SK-N-SH (cell line): ENCODE measurements at regions not wholly inside any gene's neighbourhood (a gene's known extent, or its start where the extent isn't known, plus 50 kb on each side); places are given as distances from the start of the nearest gene placed in this dataset.

ENCODE experiments used
- CTCF ChIA-PET: fragments of 300-600, 350-600 bp; formaldehyde crosslinking; extraction: SDS; loops from one replicate; lab custom pipeline; 2021; lab: Yijun Ruan, JAX
- POLR2A ChIA-PET: fragments of 350-600 bp; sonication (Branson Sonifier 250); formaldehyde crosslinking; extraction: SDS; loops from one replicate; lab custom pipeline; 2020; ENCODE audit warnings: antibody characterized with exemption, inconsistent platforms; lab: Yijun Ruan, JAX
- DNase-seq: peaks from one replicate; pipeline ENCODE4 v3.0.0; 2012
- H2AFZ ChIP-seq: fragments of 200-600 bp; sonication (generic); 2 replicates; pipeline ENCODE4 v1.8.1; 2016; ENCODE audit warnings: antibody characterized with exemption, mild to moderate bottlenecking, low read depth
- H3F3A ChIP-seq: fragments of 200-600 bp; sonication (generic); replicated peaks from 2 replicates; pipeline ENCODE3; 2016; ENCODE audit warnings: antibody characterized with exemption, mild to moderate bottlenecking; ENCODE audit not compliant: insufficient read depth
- H3K27ac ChIP-seq, 2 experiments: fragments of 200-500 bp in 1 of 2; fragments of 200-600 bp in 1 of 2; sonication (Bioruptor generic) in 1 of 2; sonication (generic), shearing (Covaris generic) in 1 of 2; 2 replicates each; pipeline versions ENCODE4 v1.5.1 to v1.6.1; 2014 to 2016; ENCODE audit warnings: low read depth in 2 of 2, inconsistent platforms in 1 of 2, low read length in 1 of 2, mild to moderate bottlenecking in 1 of 2, mixed read lengths in 1 of 2
- H3K27me3 ChIP-seq: fragments of 200-600 bp; sonication (generic), shearing (Covaris generic); 2 replicates; pipeline ENCODE4 v1.6.1; 2016; ENCODE audit warnings: mixed run types; ENCODE audit not compliant: insufficient read depth
- H3K36me3 ChIP-seq, 2 experiments: fragments of 200-500 bp in 1 of 2; fragments of 200-600 bp in 1 of 2; sonication (Bioruptor generic) in 1 of 2; sonication (generic) in 1 of 2; replicated peaks in 1 of 2; 2 replicates each; pipeline versions ENCODE3 to v1.5.1; 2014 to 2016; ENCODE audit warnings: low read length in 1 of 2, mild to moderate bottlenecking in 1 of 2; ENCODE audit not compliant: insufficient read depth in 2 of 2, control insufficient read depth in 1 of 2
- H3K4me1 ChIP-seq, 2 experiments: fragments of 200-500 bp in 1 of 2; fragments of 200-600 bp in 1 of 2; sonication (Bioruptor generic) in 1 of 2; sonication (generic), shearing (Covaris generic) in 1 of 2; 2 replicates each; pipeline versions ENCODE4 v1.5.1 to v1.6.1; 2014 to 2016; ENCODE audit warnings: low read depth in 1 of 2, low read length in 1 of 2, mixed run types in 1 of 2; ENCODE audit not compliant: insufficient read depth in 2 of 2, control insufficient read depth in 1 of 2
- H3K4me2 ChIP-seq: fragments of 200-600 bp; sonication (generic), shearing (Covaris generic); 2 replicates; pipeline ENCODE4 v1.6.1; 2017; ENCODE audit warnings: mixed run types
- H3K4me3 ChIP-seq, 2 experiments: fragments of 200-500 bp in 1 of 2; fragments of 200-600 bp in 1 of 2; sonication (Bioruptor generic) in 1 of 2; sonication (generic), shearing (Covaris generic) in 1 of 2; 2 replicates each; pipeline versions ENCODE4 v1.5.1 to v1.8.1; 2014 to 2016; ENCODE audit warnings: low read depth in 2 of 2, inconsistent platforms in 1 of 2, low read length in 1 of 2, mild to moderate bottlenecking in 1 of 2, mixed read lengths in 1 of 2, moderate library complexity in 1 of 2
- H3K79me2 ChIP-seq: fragments of 200-600 bp; sonication (generic); 2 replicates; pipeline ENCODE4 v1.8.1; 2017; ENCODE audit warnings: mild to moderate bottlenecking; ENCODE audit not compliant: insufficient read depth
- H3K9ac ChIP-seq: fragments of 200-600 bp; sonication (generic); 2 replicates; pipeline ENCODE4 v1.6.1; 2017; ENCODE audit warnings: mixed run types
- H3K9me2 ChIP-seq: fragments of 200-600 bp; sonication (generic); 2 replicates; pipeline ENCODE4 v1.6.1; 2017; ENCODE audit warnings: mixed run types
- H3K9me3 ChIP-seq: fragments of 200-600 bp; sonication (generic); 2 replicates; pipeline ENCODE4 v1.6.1; 2017; ENCODE audit warnings: mixed run types, mild to moderate bottlenecking, moderate library complexity
- H4K20me1 ChIP-seq: fragments of 200-600 bp; sonication (generic); 2 replicates; pipeline ENCODE4 v1.6.1; 2017; ENCODE audit warnings: mild to moderate bottlenecking, mixed run types; ENCODE audit not compliant: insufficient read depth
- CHD2 ChIP-seq: fragments of 150-350 bp; IDR thresholded peaks from 2 replicates; pipeline ENCODE4 v1.6.1; 2018; ENCODE audit warnings: low read length; ENCODE audit not compliant: partially characterized antibody
- ELF1 ChIP-seq: IDR thresholded peaks from 2 replicates; pipeline ENCODE4 v1.4.0; 2012
- EP300 ChIP-seq, 2 experiments: IDR thresholded peaks; 2 replicates each; pipeline versions ENCODE4 v1.4.0 to v1.6.1; 2012; ENCODE audit warnings: borderline replicate concordance in 1 of 2, low read depth in 1 of 2, low read length in 1 of 2
- FOXJ3 ChIP-seq: sonication (generic); formaldehyde crosslinking; IDR thresholded peaks from 2 replicates; pipeline ENCODE4 v1.5.1; 2020; ENCODE audit warnings: mild to moderate bottlenecking, missing genetic modification reagents
- FOXM1 ChIP-seq: IDR thresholded peaks from 2 replicates; pipeline ENCODE4 v1.4.0; 2012; ENCODE audit warnings: low read depth, mild to moderate bottlenecking
- GATA2 ChIP-seq: sonication (generic); formaldehyde crosslinking; IDR thresholded peaks from 2 replicates; pipeline ENCODE4 v1.5.0; 2020; ENCODE audit warnings: mild to moderate bottlenecking, missing genetic modification reagents
- JUND ChIP-seq: IDR thresholded peaks from 2 replicates; pipeline ENCODE4 v1.4.0; 2012
- MEF2A ChIP-seq: IDR thresholded peaks from 2 replicates; pipeline ENCODE4 v1.4.0; 2012; ENCODE audit warnings: low read depth, borderline replicate concordance
- SIN3A ChIP-seq: IDR thresholded peaks from 2 replicates; pipeline ENCODE4 v1.6.1; 2012; ENCODE audit warnings: low read depth, mild to moderate bottlenecking, low read length, moderate library complexity, borderline replicate concordance
- SMC3 ChIP-seq: IDR thresholded peaks from 2 replicates; pipeline ENCODE4 v1.6.1; 2012; ENCODE audit warnings: low read depth, low read length, improper control_type of control experiment
- TCF12 ChIP-seq: IDR thresholded peaks from 2 replicates; pipeline ENCODE4 v1.4.0; 2012
- WGBS: methylation state at CpG from one replicate; pipeline ENCODE4 v1.1.6; 2017; ENCODE audit warnings: low lambda C conversion rate; 5-methylcytosine and 5-hydroxymethylcytosine counted together
- TF ChIP-seq, protein P1 (sequence below): IDR thresholded peaks from 2 replicates; pipeline ENCODE4 v1.4.0; 2012; ENCODE audit warnings: low read depth, borderline replicate concordance
- TF ChIP-seq, protein P2 (sequence below): IDR thresholded peaks from 2 replicates; pipeline ENCODE4 v1.6.1; 2012; ENCODE audit warnings: mild to moderate bottlenecking, low read depth, low read length, moderate library complexity
- TF ChIP-seq, protein P3 (sequence below): fragments of 200-600 bp; sonication (generic); IDR thresholded peaks from 2 replicates; pipeline ENCODE4 v1.6.1; 2017; ENCODE audit warnings: antibody characterized with exemption, mild to moderate bottlenecking, moderate library complexity
- TF ChIP-seq, protein P4 (sequence below): IDR thresholded peaks from 2 replicates; pipeline ENCODE4 v1.4.0; 2012; ENCODE audit warnings: low read depth, borderline replicate concordance

DNA sequence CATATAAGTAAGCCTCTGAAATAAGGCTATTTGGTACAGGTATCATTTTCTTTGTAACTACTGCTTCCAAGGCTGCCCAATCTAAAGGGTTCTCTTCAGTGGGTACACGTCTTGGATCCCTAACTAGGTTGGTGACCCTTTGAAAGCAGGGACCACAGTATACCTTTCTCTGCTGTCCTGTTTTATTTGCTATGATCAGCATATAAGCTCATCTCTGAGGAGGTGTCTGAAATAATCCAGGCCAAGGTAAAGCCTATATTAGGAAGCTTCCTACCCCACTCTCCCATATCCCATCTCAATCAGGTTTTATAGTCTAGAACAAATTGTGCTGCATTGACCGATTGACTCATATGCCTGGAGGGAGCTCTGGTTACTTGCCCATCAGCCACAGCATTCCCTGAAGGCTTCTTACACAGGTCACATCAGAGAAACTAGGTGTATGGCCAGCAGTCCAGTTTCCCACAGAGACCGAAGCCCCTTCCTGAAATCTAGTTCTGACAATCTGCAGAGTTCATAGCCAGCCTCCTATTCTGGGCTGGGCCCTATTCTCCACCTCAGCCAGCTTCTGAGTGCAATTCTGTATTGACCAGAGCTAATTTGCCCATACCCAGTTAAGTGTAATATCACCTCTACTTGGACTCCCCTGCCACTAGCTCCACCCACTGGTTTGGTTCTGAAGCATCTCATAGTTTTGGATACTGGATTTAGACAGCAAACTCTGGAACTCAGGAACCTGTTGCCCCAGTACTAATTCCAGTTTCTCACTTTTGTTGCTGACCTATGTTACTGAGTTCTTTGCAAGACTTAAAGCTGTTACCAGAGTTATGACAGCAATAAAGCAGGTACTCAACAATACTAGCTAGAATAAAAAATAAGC, 62.1 kb upstream of the ARHGAP20 start (continued):
- no peak for TF ChIP-seq SMC3
- TF ChIP-seq MEF2A, result no peak
- no peak for TF ChIP-seq FOXJ3

DNA sequence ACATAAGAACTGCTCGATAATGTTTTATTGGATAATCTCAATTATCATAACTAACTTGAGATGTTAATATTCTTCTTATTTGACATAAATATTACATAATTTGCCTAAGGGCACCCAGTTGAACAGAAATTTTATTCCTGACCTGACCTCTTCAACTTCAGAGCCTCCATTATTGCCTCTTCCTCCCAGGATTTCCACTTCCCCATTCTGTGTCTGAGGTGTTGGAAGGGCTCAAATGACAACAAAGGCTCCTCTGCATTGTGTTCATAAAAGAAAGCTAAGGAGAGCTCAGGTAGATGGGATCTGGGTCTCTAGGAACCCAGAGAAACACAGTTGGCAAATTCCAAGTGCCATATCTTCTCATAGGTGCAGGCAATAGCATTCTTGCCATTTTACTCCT, 61.2 kb upstream of the ARHGAP20 start:
- ChIA-PET CTCF (no interaction called here), POLR2A (no interaction called here)
- no peak for TF ChIP-seq TCF12
- no peak for TF ChIP-seq FOXM1
- TF ChIP-seq, protein P1, sequence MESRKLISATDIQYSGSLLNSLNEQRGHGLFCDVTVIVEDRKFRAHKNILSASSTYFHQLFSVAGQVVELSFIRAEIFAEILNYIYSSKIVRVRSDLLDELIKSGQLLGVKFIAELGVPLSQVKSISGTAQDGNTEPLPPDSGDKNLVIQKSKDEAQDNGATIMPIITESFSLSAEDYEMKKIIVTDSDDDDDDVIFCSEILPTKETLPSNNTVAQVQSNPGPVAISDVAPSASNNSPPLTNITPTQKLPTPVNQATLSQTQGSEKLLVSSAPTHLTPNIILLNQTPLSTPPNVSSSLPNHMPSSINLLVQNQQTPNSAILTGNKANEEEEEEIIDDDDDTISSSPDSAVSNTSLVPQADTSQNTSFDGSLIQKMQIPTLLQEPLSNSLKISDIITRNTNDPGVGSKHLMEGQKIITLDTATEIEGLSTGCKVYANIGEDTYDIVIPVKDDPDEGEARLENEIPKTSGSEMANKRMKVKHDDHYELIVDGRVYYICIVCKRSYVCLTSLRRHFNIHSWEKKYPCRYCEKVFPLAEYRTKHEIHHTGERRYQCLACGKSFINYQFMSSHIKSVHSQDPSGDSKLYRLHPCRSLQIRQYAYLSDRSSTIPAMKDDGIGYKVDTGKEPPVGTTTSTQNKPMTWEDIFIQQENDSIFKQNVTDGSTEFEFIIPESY, result no peak
- TF ChIP-seq, protein P2, sequence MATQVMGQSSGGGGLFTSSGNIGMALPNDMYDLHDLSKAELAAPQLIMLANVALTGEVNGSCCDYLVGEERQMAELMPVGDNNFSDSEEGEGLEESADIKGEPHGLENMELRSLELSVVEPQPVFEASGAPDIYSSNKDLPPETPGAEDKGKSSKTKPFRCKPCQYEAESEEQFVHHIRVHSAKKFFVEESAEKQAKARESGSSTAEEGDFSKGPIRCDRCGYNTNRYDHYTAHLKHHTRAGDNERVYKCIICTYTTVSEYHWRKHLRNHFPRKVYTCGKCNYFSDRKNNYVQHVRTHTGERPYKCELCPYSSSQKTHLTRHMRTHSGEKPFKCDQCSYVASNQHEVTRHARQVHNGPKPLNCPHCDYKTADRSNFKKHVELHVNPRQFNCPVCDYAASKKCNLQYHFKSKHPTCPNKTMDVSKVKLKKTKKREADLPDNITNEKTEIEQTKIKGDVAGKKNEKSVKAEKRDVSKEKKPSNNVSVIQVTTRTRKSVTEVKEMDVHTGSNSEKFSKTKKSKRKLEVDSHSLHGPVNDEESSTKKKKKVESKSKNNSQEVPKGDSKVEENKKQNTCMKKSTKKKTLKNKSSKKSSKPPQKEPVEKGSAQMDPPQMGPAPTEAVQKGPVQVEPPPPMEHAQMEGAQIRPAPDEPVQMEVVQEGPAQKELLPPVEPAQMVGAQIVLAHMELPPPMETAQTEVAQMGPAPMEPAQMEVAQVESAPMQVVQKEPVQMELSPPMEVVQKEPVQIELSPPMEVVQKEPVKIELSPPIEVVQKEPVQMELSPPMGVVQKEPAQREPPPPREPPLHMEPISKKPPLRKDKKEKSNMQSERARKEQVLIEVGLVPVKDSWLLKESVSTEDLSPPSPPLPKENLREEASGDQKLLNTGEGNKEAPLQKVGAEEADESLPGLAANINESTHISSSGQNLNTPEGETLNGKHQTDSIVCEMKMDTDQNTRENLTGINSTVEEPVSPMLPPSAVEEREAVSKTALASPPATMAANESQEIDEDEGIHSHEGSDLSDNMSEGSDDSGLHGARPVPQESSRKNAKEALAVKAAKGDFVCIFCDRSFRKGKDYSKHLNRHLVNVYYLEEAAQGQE, result no peak
- TF ChIP-seq EP300 (IDR thresholded peaks at IDR 0.05; ENCODE audit: borderline replicate concordance in 1 of 2, low read depth in 1 of 2, low read length in 1 of 2), result no peak
- TF ChIP-seq JUND, result no peak
- TF ChIP-seq, protein P3, sequence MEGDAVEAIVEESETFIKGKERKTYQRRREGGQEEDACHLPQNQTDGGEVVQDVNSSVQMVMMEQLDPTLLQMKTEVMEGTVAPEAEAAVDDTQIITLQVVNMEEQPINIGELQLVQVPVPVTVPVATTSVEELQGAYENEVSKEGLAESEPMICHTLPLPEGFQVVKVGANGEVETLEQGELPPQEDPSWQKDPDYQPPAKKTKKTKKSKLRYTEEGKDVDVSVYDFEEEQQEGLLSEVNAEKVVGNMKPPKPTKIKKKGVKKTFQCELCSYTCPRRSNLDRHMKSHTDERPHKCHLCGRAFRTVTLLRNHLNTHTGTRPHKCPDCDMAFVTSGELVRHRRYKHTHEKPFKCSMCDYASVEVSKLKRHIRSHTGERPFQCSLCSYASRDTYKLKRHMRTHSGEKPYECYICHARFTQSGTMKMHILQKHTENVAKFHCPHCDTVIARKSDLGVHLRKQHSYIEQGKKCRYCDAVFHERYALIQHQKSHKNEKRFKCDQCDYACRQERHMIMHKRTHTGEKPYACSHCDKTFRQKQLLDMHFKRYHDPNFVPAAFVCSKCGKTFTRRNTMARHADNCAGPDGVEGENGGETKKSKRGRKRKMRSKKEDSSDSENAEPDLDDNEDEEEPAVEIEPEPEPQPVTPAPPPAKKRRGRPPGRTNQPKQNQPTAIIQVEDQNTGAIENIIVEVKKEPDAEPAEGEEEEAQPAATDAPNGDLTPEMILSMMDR, result no peak
- TF ChIP-seq, protein P4, sequence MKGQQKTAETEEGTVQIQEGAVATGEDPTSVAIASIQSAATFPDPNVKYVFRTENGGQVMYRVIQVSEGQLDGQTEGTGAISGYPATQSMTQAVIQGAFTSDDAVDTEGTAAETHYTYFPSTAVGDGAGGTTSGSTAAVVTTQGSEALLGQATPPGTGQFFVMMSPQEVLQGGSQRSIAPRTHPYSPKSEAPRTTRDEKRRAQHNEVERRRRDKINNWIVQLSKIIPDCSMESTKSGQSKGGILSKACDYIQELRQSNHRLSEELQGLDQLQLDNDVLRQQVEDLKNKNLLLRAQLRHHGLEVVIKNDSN, result no peak
- no peak for TF ChIP-seq CHD2
- TF ChIP-seq ELF1, result no peak
- no peak for TF ChIP-seq GATA2
- no peak for TF ChIP-seq SIN3A

More for the DNA sequence above, 61.2 kb upstream of the ARHGAP20 start:
- Histone ChIP-seq H3K4me2 (no peak overlapping the region), H4K20me1 (no peaks in the 10 kb centered on the region), H3K9me3 (no peaks in the 10 kb centered on the region), H3K4me3 (no peak overlapping the region), H3K27ac (no peak overlapping the region), H3K27me3 (no peaks in the 10 kb centered on the region), H3F3A (no peaks in the 10 kb centered on the region), H3K4me1 (no peaks in the 10 kb centered on the region), H2AFZ (no peak overlapping the region), H3K9me2 (no peaks in the 10 kb centered on the region), H3K9ac (no peak overlapping the region), H3K36me3 (no peaks in the 10 kb centered on the region), H3K79me2 (no peaks in the 10 kb centered on the region)
- WGBS, result 78% methylated on average over 1 of the region's 1 CpG
- DNase-seq, result no peak
